ENCODE measurements at regions not wholly inside any gene's neighbourhood (a gene's known extent, or its start where the extent isn't known, plus 50 kb on each side); places are given as distances from the start of the nearest gene placed in this dataset.

DNA sequence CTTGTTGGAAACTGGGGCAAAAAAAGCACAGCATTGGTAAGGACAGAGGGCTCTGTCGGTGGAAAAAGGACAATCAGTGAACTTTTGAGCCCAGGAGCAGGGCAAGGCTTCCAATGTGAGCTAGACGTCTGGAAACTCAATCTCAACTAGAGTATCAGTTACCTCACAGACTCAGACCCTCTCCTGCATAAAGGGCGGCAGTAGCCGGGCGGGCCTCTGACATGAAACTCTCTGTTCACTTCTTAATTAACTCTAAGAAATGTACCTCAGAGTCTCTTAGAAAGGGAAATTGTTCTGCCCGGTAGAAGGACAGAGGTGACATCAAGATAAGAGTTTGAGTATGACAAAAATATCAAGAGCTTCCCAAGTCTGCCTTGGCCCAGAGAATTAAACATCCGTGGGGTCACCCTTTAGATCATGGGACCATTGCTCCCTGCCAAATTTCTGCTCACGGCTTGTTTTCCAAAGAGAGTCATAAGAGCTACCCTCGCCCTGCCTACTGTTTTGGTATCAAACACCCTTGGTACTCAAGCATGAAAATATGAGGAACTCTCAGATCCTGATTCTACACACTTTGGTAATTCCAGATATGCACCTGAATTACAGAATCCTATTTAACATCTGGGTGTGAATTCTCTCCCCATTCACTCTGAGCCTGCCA lies 103.5 kb upstream of the PKDCC start:
- TF ChIP-seq, protein P1, sequence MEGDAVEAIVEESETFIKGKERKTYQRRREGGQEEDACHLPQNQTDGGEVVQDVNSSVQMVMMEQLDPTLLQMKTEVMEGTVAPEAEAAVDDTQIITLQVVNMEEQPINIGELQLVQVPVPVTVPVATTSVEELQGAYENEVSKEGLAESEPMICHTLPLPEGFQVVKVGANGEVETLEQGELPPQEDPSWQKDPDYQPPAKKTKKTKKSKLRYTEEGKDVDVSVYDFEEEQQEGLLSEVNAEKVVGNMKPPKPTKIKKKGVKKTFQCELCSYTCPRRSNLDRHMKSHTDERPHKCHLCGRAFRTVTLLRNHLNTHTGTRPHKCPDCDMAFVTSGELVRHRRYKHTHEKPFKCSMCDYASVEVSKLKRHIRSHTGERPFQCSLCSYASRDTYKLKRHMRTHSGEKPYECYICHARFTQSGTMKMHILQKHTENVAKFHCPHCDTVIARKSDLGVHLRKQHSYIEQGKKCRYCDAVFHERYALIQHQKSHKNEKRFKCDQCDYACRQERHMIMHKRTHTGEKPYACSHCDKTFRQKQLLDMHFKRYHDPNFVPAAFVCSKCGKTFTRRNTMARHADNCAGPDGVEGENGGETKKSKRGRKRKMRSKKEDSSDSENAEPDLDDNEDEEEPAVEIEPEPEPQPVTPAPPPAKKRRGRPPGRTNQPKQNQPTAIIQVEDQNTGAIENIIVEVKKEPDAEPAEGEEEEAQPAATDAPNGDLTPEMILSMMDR (conservative IDR thresholded peaks at IDR 0.05; ENCODE audit: low read depth, low read length): no peak
- TF ChIP-seq EZH2 (IDR thresholded peaks at IDR 0.05; ENCODE audit: borderline replicate concordance, low read depth, low read length, poor library complexity, severe bottlenecking): no peak

Measured in A673 (cell line).